ENCODE measurements at regions not wholly inside any gene's neighbourhood (a gene's known extent, or its start where the extent isn't known, plus 50 kb on each side); places are given as distances from the start of the nearest gene placed in this dataset.

- no peaks in the 10 kb centered on the region for H3K27me3 ChIP-seq
- H3K4me1 ChIP-seq (ENCODE audit: insufficient read depth) = peaks cover 3% of the 10 kb centered on the region
- no peak for TF ChIP-seq CTCF (IDR thresholded peaks at IDR 0.05)
- no peak for TF ChIP-seq EP300 (IDR thresholded peaks at IDR 0.05)
- TF ChIP-seq POLR2A (IDR thresholded peaks at IDR 0.05) = no peak
- 92 to 97% (median 94%) methylated on average over 2 of the region's 2 CpGs for WGBS, 3 donors
- DNase-seq = no peak
- no peaks in the 10 kb centered on the region for H3K36me3 ChIP-seq
- no peak overlapping the region for H3K4me3 ChIP-seq
- no peaks in the 10 kb centered on the region for H3K9me3 ChIP-seq
- no peak overlapping the region for H3K27ac ChIP-seq
- intact Hi-C loops (cut with DNase I) = no loop called here
Observed at GRCh38 chr11:36791957-36792356, 193.9 kb upstream of the RAG2 start.

DNA sequence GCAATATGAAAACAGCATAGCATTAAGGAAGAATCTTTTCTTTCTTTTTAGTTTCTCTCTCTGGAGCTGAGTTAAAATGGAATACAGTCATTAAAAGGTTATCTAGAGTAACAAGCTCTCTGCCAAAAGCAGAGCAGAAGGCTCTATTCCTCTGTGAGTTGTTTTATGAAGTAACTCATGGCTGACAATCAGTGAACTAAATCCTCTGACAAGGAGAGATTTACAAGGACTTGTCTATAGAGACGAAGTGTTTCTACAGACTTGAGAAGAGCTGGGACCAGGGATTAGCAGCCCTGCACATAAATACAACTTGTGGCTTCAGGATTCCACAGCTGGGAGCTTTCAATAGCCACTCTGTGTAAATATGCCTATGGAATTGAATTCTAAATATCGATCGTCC, 192.5 kb upstream of the RAG2 start:
- H3K9me3 ChIP-seq = no peaks in the 10 kb centered on the region
- H3K27me3 ChIP-seq = no peaks in the 10 kb centered on the region
- DNase-seq = no peak
- TF ChIP-seq POLR2A (IDR thresholded peaks at IDR 0.05) (no peak), CTCF (IDR thresholded peaks at IDR 0.05) (no peak), EP300 (IDR thresholded peaks at IDR 0.05) (no peak)
- WGBS, 3 donors = 24 to 32% (median 31%) methylated on average over 3 of the region's 3 CpGs
- no peaks in the 10 kb centered on the region for H3K36me3 ChIP-seq
- intact Hi-C loops (cut with DNase I) = no loop called here
- peaks cover 3% of the 10 kb centered on the region for H3K4me1 ChIP-seq (ENCODE audit: insufficient read depth)
- H3K4me3 ChIP-seq = no peak overlapping the region
- peak overlapping the region in 1 of 2 donors; percentile 11 for H3K27ac ChIP-seq

DNA sequence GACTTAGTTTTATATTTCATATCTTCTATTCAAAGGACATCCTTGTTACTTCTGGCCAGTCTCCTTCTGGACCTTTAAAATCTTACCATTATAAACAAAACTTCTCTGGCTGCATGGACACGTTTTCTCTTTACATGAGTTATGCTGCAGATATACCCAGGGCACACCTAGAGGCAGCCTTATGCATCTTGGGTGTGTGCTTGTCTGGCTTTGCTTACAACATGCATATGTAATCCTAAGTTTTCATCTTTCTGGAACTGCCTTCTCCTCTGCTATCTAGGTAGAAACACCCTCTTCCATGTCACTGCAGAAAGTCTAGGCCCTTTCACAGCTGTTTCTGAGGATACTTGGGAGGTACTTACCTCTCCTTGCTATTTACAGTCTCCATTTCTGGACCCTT, 185.8 kb upstream of the RAG2 start:
- H3K27ac ChIP-seq = no peak overlapping the region
- H3K27me3 ChIP-seq = no peaks in the 10 kb centered on the region
- no peak overlapping the region for H3K4me3 ChIP-seq
- TF ChIP-seq CTCF (IDR thresholded peaks at IDR 0.05) (no peak), POLR2A (IDR thresholded peaks at IDR 0.05) (no peak), EP300 (IDR thresholded peaks at IDR 0.05) (no peak)
- 26 to 40% (median 35%) methylated on average over 1 of the region's 1 CpG for WGBS, 3 donors
- intact Hi-C loops (cut with DNase I) = no loop called here
- no peaks in the 10 kb centered on the region for H3K36me3 ChIP-seq
- no peaks in the 10 kb centered on the region for H3K4me1 ChIP-seq (ENCODE audit: insufficient read depth)
- no peaks in the 10 kb centered on the region for H3K9me3 ChIP-seq
- DNase-seq = no peak

- 84 to 88% (median 87%) methylated on average over 3 of the region's 3 CpGs for WGBS, 3 donors
Observed at GRCh38 chr11:36779791-36780190, 181.8 kb upstream of the RAG2 start.

More at GRCh38 chr11:36779791-36780190, 181.8 kb upstream of the RAG2 start:
- no peaks in the 10 kb centered on the region for H3K27me3 ChIP-seq
- intact Hi-C loops (cut with DNase I) = no loop called here
- no peak for DNase-seq
- no peak for TF ChIP-seq POLR2A (IDR thresholded peaks at IDR 0.05)
- no peak for TF ChIP-seq CTCF (IDR thresholded peaks at IDR 0.05)
- TF ChIP-seq EP300 (IDR thresholded peaks at IDR 0.05) = no peak
- no peak overlapping the region for H3K4me3 ChIP-seq
- no peaks in the 10 kb centered on the region for H3K9me3 ChIP-seq
- no peaks in the 10 kb centered on the region for H3K36me3 ChIP-seq
- H3K27ac ChIP-seq = no peak overlapping the region
- H3K4me1 ChIP-seq (ENCODE audit: insufficient read depth) = no peaks in the 10 kb centered on the region

All from ovary (tissue), 7 donors.